GM21825 (cell line): ENCODE measurements at regions not wholly inside any gene's neighbourhood (a gene's known extent, or its start where the extent isn't known, plus 50 kb on each side); places are given as distances from the start of the nearest gene placed in this dataset.
"Not testable (repeated sequence)": the region's sequence is repeated elsewhere in the genome, so short reads cannot be mapped to it uniquely, and the experiment has no call there.

Experiments used
- ATAC-seq: cut with Tn5 transposase; IDR thresholded peaks from one replicate; pipeline ENCODE4 v1.9.1; 2021; ENCODE audit warnings: mild to moderate bottlenecking, moderate library complexity; ENCODE audit not compliant: unreplicated experiment

DNA sequence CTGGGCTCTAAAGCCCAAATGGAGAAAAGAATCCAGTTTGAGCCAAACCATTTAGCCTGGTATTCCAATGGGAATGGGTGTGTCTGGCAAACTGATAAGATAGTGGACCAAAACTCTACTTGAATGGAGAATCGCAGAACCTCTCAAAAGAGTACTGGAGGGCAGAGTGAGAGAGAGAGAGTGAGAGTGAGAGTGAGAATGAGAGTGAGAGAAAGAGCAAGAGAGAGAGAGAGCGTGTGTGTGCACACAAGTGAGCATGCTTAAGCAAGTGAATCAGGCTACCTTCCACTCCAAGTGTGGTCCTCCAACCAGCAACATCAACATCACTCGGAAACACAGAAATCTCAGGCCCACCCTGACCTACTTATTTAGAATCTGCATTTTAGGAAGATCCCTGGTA is 58.8 kb downstream of the UQCRFS1 start:
- ATAC-seq: no peak

DNA sequence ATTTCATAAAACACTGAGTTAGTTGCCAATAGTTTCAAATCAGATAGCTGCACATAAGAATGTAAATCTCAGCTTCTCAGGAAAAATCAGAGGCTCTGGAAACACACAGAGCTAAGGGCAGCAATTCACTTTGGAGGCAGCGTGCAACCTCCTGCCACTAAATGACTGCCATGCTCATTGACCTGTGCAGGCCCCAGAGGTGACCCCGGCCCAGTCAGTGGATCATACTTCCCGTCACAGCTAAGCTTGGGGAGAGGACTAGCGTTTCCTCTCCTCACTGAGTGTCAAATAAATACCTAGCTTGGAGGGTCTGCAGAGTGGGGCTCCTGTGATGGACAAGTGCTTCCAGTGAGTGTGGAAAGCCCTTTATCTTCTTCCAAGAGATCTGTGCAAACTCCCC is 67.2 kb downstream of the UQCRFS1 start:
- no peak for ATAC-seq

DNA sequence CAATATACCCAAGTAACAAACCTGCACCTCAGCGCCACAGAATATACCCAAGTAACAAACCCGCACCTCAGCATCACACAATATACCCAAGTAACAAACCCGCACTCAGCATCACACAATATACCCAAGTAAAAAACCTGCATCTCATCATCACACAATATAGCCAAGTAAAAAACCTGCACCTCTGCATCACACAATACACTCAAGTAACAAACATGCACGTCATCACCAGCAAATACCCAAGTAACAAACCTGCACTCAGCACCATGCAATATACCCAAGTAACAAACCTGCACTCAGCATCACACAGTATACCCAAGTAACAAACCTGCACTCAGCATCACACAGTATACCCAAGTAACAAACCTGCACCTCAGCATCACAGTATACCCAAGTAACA is 69.8 kb downstream of the UQCRFS1 start:
- ATAC-seq: no peak

DNA sequence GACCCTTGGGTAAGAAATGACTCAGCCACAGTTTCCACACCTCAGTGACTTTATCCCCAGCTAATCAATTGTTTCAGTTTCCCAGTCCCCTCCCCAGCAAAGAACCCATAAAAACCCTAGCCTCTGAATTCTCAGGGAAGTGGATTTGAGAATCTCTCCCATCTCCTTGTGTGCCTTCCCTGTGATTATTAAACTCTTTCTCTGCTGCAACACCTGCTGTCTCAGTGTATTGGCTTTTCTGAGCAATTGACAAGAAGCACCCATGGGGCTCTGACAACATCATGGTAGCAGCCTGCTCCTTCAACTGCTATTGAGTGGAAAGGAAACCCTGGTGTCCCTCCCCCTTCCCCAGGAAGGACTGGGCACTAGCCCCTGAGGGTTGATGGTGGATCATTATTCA is 73.7 kb downstream of the UQCRFS1 start:
- no peak for ATAC-seq

DNA sequence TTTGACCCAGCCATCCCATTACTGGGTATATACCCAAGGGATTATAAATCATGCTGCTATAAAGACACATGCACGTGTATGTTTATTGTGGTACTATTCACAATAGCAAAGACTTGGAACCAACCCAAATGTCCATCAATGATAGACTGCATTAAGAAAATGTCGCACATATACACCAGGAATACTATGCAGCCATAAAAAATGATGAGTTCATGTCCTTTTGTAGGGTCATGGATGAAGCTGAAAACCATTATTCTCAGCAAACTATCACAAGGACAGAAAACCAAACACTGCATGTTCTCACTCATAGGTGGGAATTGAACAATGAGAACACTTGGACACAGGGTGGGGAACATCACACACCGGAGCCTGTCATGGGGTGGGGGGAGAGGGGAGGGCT is 74.7 kb downstream of the UQCRFS1 start:
- not testable (repeated sequence) for ATAC-seq

DNA sequence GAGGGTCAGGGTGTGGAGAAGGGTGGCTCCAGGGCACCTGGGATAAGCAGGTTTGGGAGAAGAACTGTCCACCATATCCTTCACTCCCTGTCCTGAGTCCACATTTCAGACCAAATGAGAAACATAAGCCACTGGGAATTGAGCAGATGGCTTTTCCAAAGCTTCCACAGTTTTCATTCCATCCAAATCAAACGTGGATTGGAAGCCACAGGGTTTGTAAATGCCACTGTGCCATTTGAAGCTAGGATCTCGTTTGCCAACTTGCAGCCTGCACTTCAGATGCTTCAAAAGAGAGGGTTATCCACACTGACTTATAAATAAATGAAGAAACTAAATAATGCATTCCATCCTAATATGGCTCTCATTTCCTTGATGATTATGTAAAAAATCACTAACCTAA is 81.5 kb downstream of the UQCRFS1 start:
- ATAC-seq: no peak

DNA sequence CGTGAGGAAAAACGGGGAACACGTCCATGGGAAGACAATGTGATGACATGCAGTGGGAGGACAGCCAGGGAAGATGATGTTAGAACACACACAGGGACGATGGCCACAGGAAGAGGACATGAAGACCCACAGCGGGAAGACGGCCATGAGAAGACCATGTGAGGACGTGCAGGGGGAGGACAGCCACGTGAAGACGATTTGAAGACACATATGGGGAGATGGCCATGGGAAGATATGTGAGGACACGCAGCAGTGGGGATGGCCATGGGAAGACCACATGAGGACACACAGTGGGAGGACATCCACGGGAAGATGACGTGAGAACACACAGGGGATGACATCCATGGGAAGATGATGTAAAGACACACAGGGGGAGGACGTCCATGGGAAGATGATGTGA is 83.8 kb downstream of the UQCRFS1 start:
- no peak for ATAC-seq

DNA sequence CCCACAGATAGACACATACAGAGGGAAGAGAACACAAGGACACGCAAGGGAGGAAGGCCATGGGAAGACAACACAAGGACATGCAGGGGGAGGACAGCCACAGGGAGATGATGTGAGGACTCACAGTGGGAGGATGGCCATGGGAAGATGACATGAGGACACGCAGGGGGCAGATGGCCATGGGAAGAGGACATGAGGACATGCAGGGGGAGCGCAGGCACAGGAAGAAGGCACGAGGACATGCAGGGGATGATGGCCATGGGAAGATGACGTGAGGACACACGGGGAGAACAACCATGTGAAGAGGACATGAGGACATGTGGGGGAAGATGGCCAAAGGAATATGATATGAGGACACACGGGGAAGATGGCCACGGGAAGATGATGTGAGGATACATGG is 84.7 kb downstream of the UQCRFS1 start:
- ATAC-seq: no peak

DNA sequence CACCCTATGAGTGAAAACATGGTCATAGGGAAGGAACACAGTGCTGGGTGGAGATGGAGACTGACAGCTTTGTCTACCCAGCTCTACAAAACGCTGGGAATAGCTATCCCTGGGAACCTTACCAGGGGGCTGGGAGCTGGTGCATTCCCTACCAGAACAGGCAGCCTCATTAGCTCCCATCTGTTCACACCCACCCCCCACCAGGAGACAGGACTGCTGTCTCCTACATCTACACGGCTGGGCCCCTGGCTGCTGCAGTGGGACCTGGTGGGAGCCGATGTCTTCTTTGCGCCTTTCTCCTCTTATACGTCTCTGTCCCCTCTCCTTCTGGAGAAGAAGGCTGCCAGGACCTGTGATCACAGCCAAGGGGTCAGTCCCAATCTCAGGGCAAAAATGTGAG is 90.8 kb downstream of the UQCRFS1 start:
- no peak for ATAC-seq

DNA sequence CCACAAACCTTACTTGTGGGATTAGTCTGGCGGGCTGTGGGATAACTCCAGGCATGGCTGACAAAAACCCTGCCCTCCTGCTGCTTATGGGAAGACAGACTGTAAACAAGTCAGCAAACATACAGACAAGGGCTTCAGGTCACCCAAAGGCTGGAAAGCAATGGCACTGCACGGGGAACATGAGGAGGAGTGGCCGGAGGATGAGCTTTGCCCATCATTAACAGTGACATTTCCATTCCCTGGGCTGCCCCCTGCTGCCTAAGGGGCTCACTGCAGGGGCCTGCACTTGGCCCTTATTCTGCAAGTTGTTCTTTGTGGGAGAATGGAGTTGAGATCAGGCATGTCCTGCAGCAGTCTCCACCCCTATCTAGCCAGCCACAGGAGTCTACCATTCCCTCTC is 91.3 kb downstream of the UQCRFS1 start:
- ATAC-seq: no peak

DNA sequence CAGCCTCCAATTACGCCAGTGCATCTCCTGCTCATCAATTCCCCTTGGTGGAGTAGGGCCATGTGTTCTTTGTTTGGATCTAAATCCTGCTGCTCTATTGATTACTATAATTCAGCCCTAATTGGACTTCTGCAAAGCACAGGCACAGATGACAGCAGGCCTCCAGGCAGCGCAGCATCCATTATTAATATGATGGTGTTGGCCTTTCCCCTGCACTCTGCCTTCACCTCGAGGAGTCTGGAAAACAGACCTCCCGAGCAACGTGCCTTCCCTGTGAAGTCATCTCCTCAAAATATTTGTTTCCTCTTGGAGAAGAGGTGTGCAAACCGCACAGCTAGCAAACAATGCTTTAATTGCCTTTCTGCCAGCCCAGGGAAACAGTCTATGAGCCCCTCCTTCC is 92.5 kb downstream of the UQCRFS1 start:
- ATAC-seq: no peak

DNA sequence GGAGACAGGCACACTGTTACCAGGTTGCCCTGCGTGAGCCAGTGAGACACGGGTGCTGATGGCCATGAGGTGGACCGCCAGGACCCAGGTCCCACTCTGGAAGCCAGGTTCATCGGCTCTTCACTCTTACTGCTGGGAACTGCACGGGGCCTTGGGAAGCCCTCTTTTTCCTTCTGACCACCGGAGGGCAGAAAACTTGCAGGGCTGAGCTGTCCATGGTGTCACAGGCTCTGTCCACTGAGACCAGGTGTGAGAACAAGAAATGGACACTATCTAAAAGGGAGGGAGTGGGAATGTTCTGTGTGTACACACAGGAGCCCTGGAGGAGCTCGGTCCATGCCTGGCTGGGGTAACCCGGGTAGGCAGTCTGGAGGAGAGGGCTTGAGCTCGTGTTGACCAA is 93.4 kb downstream of the UQCRFS1 start:
- ATAC-seq: no peak

DNA sequence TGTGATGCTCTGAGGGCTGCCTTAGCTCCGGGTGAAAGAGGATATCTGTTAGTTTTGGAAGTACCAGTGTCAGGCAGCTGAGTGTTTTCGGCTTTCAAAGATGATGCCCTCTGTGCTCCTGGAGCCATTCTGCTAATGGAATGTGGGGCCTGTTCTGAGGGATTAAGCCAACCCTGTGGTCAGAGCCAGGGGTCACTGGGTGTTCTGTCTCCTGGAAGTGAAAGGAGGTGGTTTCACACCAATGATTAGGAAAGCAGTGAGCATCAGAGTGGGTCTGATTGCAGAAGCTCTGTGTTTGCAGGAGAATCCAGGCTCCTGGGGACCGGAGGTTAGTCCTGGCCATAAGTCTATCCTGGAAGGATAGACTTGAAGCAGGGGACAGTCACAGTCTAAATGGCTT is 94.6 kb downstream of the UQCRFS1 start:
- no peak for ATAC-seq

DNA sequence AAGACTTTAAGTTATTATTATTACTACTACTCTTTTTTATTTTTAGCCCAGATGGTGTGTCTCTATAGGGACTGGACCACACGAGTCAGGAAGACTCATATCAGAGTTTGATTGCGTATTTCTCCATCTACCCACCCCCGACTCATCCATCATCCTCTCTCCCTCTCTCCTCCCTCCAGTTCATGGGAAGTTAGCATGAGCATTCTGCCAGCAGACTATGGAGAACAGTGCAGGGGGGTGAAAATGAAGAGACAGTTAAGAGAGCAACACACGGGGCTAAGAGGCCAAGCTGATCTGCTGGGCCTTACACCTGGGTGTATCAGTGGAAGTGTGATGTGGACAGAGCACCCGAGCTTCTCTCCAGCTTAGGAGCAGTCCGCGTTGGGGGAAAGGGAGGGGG is 95.0 kb downstream of the UQCRFS1 start:
- ATAC-seq: no peak

DNA sequence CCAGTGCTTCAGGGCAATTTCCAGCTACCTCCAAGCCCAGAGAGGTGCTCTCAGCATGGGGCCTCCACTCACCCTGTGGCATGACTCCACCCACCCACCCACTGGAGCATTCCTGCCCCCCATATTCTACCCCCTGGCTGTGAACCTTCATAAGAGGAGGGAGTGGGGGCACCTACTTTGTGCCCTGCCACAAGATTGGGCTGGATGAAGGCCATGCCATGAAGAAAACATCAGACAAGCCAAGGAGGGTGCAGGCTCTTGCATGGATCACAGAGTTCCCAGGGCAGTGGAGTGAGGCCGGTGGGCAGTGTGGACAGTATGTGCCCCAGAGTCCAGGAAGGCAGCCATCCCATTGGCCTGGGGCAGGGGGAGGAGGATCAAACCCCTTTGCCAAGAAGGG is 97.8 kb downstream of the UQCRFS1 start:
- no peak for ATAC-seq

DNA sequence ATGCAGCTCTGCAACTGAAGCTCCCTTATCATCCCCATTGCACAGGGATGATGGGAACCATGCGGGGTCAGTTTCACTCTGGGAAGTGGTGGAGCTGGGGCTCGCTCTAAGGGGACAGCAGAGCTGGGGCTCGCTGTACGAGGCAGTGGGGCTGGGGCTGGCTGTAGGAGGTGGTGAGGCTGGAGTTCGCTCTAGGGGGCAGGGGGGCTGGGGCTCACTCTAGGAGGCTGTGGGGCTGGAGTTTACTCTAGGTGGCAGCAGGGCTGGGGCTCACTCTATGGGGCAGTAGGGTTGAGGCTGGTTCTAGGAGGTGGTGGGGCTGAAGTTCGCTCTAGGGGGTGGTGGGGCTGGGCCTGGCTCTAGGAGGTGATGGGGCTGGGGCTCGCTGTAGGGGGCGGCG is 99.1 kb downstream of the UQCRFS1 start:
- no peak for ATAC-seq

DNA sequence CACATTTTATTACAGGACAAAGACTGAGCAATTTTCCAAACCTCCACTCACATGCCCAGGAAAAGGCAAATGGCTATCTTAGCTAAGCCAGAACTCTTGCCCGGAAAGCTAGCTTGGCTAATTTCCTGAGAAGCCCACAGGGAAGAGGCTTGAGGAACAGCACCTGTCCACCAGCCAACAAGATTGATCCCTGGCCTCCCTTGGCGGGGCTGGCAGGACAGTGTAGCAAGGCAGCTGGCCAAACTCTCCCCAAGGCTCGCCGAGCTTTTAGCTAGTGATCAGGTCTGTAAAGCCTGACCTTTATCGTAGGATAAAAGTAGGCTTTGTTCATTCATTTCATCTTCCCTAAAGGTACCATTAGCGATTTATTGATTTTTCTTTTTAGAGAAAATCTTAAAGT is 101.4 kb downstream of the UQCRFS1 start:
- ATAC-seq: no peak

DNA sequence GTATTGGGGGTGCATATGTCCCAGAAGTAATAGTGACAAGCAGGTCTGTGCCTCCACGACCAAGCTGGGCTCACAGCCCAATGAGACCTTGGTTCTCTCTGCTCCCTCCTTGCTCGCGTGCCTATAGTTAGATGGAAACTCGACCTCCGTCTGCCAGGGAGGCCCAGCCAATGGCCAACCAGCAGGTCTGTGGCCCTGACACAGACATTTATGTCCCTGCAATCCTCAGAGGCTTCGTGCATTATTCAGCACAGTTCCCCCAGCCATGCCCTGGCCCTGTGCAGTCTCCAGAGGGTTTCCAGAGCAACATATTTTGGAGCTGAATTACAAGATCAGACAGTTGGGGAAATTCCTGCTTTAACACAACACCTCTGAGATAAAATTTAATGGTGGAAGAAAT is 105.1 kb downstream of the UQCRFS1 start:
- ATAC-seq: no peak

DNA sequence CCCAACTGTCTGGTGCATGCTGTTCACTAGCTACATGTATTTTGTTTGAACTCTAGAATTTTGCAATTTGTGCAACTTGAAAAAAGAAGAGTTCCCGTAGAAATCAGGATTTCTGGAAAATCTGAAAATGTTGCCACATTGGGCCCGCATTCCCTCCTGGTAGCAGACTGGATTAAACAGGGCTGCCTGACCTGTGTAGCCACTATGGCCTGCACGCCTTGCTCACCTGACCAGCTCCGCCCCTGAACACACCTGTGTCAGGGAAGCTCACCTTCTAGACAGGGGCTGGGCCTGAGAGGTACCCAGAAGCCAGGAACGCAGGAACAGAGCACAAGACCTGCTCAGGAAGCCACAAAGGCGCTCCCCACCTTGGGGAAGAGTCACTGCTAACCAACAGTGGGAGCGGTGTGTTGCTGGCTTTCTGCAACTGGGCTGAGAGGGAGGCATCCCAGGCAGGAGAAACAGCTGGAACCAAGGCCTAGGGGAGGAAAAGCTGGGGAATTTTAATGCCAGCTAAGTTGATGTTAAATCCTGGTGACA is 106.5 kb downstream of the UQCRFS1 start:
- ATAC-seq: no peak

DNA sequence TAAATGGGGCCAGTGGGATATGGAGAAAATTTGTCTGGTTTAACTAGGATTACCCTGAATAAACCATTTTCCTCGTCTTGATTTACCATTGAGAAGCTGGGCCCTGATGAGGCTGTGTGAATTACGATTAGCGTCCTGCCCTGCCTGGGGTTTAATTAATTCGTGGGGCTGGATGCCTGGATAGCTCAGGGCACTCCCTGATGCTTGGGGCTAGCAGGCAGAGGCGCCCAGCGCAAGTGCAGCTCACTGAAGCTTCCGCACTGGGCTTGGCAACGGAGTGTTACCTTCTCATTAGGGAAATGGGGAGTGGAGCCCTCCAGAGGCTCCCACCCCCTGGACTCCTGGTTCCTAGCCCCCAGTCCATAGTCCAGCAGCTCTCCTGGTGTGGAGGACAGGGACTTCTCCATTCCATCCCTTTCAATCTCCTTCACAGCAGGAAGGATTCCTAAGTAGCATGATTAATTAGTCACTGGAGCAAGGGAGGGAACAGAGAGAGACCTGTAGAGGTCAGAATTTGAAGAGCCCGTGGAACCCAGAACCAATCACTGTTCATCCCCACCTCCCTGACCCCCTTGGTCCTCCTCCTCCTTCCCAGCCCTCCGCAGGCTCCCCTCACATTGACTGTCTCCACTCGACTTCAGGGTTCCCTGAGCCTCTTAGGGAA is 107.2 kb downstream of the UQCRFS1 start:
- no peak for ATAC-seq

DNA sequence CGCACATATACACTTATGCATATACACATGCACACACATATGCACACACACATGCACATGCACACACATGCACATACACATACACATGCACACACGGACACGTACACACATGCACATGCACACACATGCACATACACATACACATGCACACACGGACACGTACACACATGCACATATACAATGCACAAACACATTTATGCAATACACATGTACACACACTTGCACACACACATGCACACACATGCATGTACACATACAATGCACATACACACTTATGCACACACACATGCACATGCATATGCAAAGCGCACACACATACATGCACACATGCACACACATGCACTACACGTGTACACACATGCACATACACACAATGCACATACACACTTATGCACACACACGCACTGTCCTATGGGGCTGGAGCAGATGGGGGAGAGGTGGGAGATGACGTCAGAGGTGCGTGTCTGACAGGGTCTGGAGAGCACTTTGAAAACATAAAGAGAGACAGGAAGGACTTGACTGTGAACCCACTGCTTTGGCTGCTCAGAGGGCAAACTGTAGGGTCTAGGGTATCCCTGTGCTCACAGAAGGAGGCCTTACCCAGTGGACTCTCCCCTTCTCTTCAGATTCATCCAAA is 108.2 kb downstream of the UQCRFS1 start:
- no peak for ATAC-seq

DNA sequence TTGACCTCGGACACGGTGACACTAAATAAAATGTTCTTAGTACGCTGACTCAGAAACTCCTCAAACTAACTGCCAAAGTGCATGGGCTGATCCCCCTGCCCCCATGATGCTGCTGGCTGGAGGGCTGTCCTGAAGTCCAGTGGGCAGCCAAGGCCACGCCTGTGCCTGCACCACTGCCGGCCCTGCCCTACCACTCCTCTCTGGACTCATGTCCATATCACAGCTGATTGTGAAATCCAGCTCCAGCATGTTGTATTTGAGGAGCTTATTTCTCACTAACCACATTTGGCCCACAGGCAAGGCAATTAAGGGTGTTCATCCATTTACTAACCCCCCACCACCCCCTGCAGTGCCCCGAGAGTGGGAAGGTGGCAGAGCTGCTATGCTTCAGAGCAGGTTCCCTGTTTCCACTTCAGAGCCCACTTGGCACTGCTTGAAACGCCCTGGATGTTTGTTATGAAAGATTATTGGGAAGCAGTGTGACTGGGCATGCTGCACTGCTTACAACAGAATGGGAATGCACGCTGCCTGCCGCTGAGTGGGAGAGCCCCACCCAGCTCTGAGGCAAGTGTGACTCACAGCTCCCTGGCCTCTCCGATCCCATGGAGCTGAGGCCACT is 114.0 kb downstream of the UQCRFS1 start:
- no peak for ATAC-seq
